GM19467 (cell line): ENCODE measurements at regions not wholly inside any gene's neighbourhood (a gene's known extent, or its start where the extent isn't known, plus 50 kb on each side); places are given as distances from the start of the nearest gene placed in this dataset.

Experiments used
- ATAC-seq: cut with Tn5 transposase; IDR thresholded peaks from one replicate; pipeline ENCODE4 v1.9.1; 2021; ENCODE audit warnings: mild to moderate bottlenecking, moderate library complexity; ENCODE audit not compliant: unreplicated experiment

GRCh38 chr6:122092366-122092765 lies 307.1 kb upstream of the HSF2 start:
- ATAC-seq = no peak

GRCh38 chr6:122098201-122098678 lies 301.2 kb upstream of the HSF2 start:
- no peak for ATAC-seq

GRCh38 chr6:122102026-122102425 lies 297.4 kb upstream of the HSF2 start:
- no peak for ATAC-seq

GRCh38 chr6:122107256-122107852 lies 292.1 kb upstream of the HSF2 start:
- no peak for ATAC-seq

- no peak for ATAC-seq
Observed at GRCh38 chr6:122109075-122109474, 290.4 kb upstream of the HSF2 start.

GRCh38 chr6:122114717-122115116 lies 284.7 kb upstream of the HSF2 start:
- no peak for ATAC-seq

- ATAC-seq = no peak
Observed at GRCh38 chr6:122116119-122116834, 283.2 kb upstream of the HSF2 start.

- ATAC-seq = no peak
Observed at GRCh38 chr6:122116835-122117627, 282.4 kb upstream of the HSF2 start.

- ATAC-seq = no peak
Observed at GRCh38 chr6:122118945-122119506, 280.4 kb upstream of the HSF2 start.

- ATAC-seq = no peak
Observed at GRCh38 chr6:122122202-122122601, 277.2 kb upstream of the HSF2 start.

GRCh38 chr6:122122686-122123085 lies 276.8 kb upstream of the HSF2 start:
- no peak for ATAC-seq

GRCh38 chr6:122124908-122125307 lies 274.5 kb upstream of the HSF2 start:
- no peak for ATAC-seq

- ATAC-seq = no peak
Observed at GRCh38 chr6:122126894-122127293, 272.6 kb upstream of the HSF2 start.

- no peak for ATAC-seq
Observed at GRCh38 chr6:122128445-122128844, 271.0 kb upstream of the HSF2 start.

- no peak for ATAC-seq
Observed at GRCh38 chr6:122129313-122130025, 270.0 kb upstream of the HSF2 start.

- no peak for ATAC-seq
Observed at GRCh38 chr6:122130026-122130348, 269.5 kb upstream of the HSF2 start.

- ATAC-seq = no peak
Observed at GRCh38 chr6:122130518-122130917, 268.9 kb upstream of the HSF2 start.

- no peak for ATAC-seq
Observed at GRCh38 chr6:122136386-122136785, 263.1 kb upstream of the HSF2 start.

- no peak for ATAC-seq
Observed at GRCh38 chr6:122140031-122140430, 259.4 kb upstream of the HSF2 start.

GRCh38 chr6:122141246-122141645 lies 258.2 kb upstream of the HSF2 start:
- no peak for ATAC-seq
